Left lung (tissue), 4 donors: ENCODE measurements at regions not wholly inside any gene's neighbourhood (a gene's known extent, or its start where the extent isn't known, plus 50 kb on each side); places are given as distances from the start of the nearest gene placed in this dataset.
"Not testable (repeated sequence)": the region's sequence is repeated elsewhere in the genome, so short reads cannot be mapped to it uniquely, and the experiment has no call there.

Experiments
- ATAC-seq: fragments of 200-7000 bp; cut with Tn5 transposase; one replicate; pipeline ENCODE4 v1.9.1; 2020; ENCODE audit warnings: moderate library complexity
- DNase-seq, 4 donors: peaks; one replicate each; pipeline ENCODE4 v3.0.0-alpha.2; 2013 to 2020
- H3K27ac ChIP-seq, 2 donors: fragments of 200-600 bp; sonication (generic) in 1 of 2; one replicate each; pipeline versions ENCODE4 v1.5.0 to v1.8.0; 2020 to 2021
- H3K27me3 ChIP-seq, 2 donors: fragments of 200-600 bp; sonication (generic) in 1 of 2; one replicate each; pipeline versions ENCODE4 v1.5.0 to v1.8.0; 2020 to 2021
- H3K36me3 ChIP-seq, 2 donors: fragments of 200-600 bp; sonication (generic) in 1 of 2; one replicate each; pipeline versions ENCODE4 v1.5.0 to v1.8.0; 2020 to 2021
- H3K4me1 ChIP-seq, 2 donors: fragments of 200-600 bp; one replicate each; pipeline ENCODE4 v1.8.0; 2021
- H3K4me3 ChIP-seq, 2 donors: fragments of 200-600 bp; sonication (generic) in 1 of 2; one replicate each; pipeline versions ENCODE4 v1.5.0 to v1.8.0; 2020 to 2021; ENCODE audit warnings: mild to moderate bottlenecking in 1 of 2
- H3K9me3 ChIP-seq, 2 donors: fragments of 200-600 bp; sonication (generic) in 1 of 2; one replicate each; pipeline versions ENCODE4 v1.5.0 to v1.8.0; 2020 to 2021
- intact Hi-C, 2 donors: fragments of 100-400 bp; cut with DNase I; formaldehyde crosslinking; loops; one replicate each; pipeline versions ENCODE4 v1.11.2 to v1.14.2; 2022
- TF ChIP-seq, protein P1 (sequence below), 2 donors: fragments of 200-600 bp; sonication (generic) in 1 of 2; IDR thresholded peaks; one replicate each; pipeline versions ENCODE4 v1.5.0 to v1.8.0; 2021; ENCODE audit warnings: antibody characterized with exemption in 2 of 2
- donor health status: DM: no; HTN: yes; CAD: no.
- donor health status: DM: no; HTN: no; CAD: no.

DNA sequence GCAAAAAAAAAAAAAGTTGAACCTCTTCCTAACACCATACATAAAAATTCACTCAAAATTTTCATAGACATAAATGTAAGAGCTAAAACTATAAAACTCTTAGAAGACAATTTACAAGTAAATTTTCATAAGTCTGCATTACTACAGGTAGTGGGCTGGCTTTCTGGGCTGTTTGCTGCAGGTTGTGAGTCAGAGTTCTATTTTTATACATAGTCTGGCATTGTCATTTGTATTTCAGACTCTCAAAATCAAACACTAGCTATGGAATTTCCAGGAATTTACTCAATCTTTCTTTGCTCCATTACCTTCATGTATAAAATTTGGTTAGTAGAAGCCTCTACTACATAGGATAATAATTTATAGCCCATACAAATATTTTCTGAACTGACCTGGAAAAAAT is 227.2 kb downstream of the COX18 start:
- no peaks in the 10 kb centered on the region for H3K36me3 ChIP-seq
- H3K27ac ChIP-seq = no peak overlapping the region
- peak; percentile 71 for ATAC-seq

DNA sequence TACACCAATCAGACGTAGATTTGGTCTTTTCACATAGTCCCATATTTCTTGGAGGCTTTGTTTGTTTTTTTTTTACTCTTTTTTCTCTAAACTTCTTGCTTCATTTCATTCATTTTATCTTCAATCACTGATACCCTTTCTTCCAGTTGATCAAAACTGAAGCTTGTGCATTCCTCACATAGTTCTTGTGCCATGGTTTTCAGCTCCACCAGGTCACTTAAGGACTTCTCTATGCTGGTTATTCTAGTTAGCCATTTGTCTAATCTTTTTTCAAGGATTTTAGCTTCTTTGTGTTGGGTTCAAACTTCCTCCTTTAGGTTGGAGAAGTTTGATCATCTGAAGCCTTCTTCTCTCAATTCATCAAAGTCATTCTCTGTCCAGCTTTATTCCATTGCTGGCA is 229.3 kb downstream of the COX18 start:
- H3K4me1 ChIP-seq, DNase-seq, ATAC-seq, H3K27me3 ChIP-seq, H3K36me3 ChIP-seq, H3K27ac ChIP-seq, H3K9me3 ChIP-seq, intact Hi-C loops, H3K4me3 ChIP-seq: not testable (repeated sequence)

More for the DNA sequence above, 227.2 kb downstream of the COX18 start:
- Histone ChIP-seq H3K4me3 (no peak overlapping the region), H3K9me3 (no peaks in the 10 kb centered on the region), H3K27me3 (no peaks in the 10 kb centered on the region), H3K4me1 (no peaks in the 10 kb centered on the region)
- intact Hi-C loops = no loop called here
- no peak for DNase-seq
- TF ChIP-seq, protein P1, sequence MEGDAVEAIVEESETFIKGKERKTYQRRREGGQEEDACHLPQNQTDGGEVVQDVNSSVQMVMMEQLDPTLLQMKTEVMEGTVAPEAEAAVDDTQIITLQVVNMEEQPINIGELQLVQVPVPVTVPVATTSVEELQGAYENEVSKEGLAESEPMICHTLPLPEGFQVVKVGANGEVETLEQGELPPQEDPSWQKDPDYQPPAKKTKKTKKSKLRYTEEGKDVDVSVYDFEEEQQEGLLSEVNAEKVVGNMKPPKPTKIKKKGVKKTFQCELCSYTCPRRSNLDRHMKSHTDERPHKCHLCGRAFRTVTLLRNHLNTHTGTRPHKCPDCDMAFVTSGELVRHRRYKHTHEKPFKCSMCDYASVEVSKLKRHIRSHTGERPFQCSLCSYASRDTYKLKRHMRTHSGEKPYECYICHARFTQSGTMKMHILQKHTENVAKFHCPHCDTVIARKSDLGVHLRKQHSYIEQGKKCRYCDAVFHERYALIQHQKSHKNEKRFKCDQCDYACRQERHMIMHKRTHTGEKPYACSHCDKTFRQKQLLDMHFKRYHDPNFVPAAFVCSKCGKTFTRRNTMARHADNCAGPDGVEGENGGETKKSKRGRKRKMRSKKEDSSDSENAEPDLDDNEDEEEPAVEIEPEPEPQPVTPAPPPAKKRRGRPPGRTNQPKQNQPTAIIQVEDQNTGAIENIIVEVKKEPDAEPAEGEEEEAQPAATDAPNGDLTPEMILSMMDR (IDR thresholded peaks at IDR 0.05) = no peak

DNA sequence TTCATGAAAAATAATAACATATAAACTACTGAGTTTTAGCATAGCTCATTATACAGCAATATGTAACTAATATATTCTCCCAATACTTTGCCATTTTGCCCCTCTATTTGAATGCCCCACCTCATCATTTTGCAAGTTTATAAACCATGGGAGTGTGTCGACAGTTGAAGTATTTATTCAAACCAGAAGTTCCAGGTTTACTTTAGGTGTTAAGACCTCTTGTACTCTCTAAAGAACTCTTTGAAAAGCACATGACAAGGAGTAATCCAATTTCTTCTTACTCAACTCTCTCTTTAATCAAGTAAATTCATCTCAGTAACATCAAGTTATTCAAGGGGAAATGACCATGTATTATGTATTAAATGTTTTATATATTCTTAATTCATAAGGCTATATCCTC is 240.7 kb downstream of the COX18 start:
- H3K36me3 ChIP-seq = no peaks in the 10 kb centered on the region
- H3K27ac ChIP-seq = peak overlapping the region; percentile 38 to 65
- DNase-seq (peak in 1 of 4 donors; percentile 15), ATAC-seq (peak; percentile 93)
- H3K9me3 ChIP-seq = peaks cover 0 to 21% of the 10 kb centered on the region in 2 donors
- H3K4me1 ChIP-seq = no peaks in the 10 kb centered on the region
- TF ChIP-seq, protein P1 (IDR thresholded peaks at IDR 0.05) = no peak
- no peaks in the 10 kb centered on the region for H3K27me3 ChIP-seq
- H3K4me3 ChIP-seq = no peak overlapping the region
- intact Hi-C loops = no loop called here

DNA sequence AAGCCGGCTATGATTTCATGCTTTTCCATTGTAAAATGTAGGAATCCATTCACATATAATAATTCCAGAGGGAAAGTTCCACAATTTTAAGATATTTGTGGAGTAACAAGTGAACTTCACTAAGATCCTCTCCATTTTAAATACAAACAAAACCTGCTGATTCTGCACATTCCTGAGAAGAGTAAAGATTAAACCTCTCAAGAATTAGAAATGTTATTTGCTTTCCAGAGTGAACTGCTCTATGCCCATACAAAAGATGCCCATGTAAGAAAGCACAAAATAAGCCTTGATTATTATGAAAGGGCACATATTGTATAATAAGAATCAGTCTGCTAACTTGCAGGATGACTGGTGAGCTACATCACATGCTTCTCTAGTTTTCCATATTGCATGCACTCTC is 241.5 kb downstream of the COX18 start:
- Histone ChIP-seq H3K36me3 (no peaks in the 10 kb centered on the region), H3K4me3 (no peak overlapping the region), H3K9me3 (peaks cover 0 to 16% of the 10 kb centered on the region in 2 donors), H3K4me1 (no peaks in the 10 kb centered on the region), H3K27ac (peak overlapping the region; percentile 38 to 65), H3K27me3 (no peaks in the 10 kb centered on the region)
- TF ChIP-seq, protein P1 (IDR thresholded peaks at IDR 0.05) = no peak
- peak; percentile 88 for ATAC-seq
- intact Hi-C loops = no loop called here
- no peak for DNase-seq

DNA sequence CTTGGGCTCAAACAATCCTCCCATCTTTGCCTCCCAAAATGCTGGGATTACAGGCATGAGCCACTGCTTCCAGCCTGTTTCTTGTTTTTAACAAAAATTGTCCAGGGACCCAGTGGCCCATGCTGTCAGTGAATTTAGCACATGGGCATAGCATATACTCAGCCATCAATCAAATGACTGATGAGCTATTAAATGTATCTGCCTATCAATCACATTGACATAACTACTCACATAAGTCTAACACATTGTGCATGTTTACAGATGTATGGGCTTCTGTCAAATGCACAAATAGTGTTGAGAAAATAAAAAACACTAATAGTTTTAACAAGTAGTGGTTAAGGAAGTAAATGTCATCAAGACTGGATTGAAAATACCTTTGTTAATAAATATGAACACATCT is 249.4 kb downstream of the COX18 start:
- H3K9me3 ChIP-seq = no peaks in the 10 kb centered on the region
- no peak overlapping the region for H3K4me3 ChIP-seq
- intact Hi-C loops = no loop called here
- no peak for ATAC-seq
- TF ChIP-seq, protein P1 (IDR thresholded peaks at IDR 0.05) = no peak
- DNase-seq = no peak
- H3K36me3 ChIP-seq = no peaks in the 10 kb centered on the region
- no peaks in the 10 kb centered on the region for H3K4me1 ChIP-seq
- no peaks in the 10 kb centered on the region for H3K27me3 ChIP-seq
- no peak overlapping the region for H3K27ac ChIP-seq

DNA sequence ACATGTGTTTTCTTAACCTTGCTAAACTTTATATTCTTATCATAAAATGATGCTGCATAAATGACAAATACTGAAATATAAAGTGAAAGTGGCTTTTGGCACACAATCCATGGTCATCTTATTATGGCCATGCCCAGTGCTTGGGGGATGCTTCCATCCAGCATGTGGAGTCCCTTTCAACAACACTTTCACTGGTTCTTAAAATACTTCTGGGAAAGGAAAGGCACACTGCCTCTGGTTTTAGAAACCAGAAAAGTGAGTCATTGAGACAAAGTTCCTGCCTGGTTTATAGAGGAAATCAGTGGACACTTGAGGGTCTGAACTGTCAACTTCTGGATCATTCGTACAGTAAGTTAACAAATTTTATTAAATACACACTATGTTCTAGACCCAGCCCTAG is 248.0 kb upstream of the ADAMTS3 start:
- ATAC-seq = peak; percentile 73
- DNase-seq = no peak
- Histone ChIP-seq H3K36me3 (no peaks in the 10 kb centered on the region), H3K4me1 (no peaks in the 10 kb centered on the region), H3K4me3 (no peak overlapping the region), H3K27ac (no peak overlapping the region), H3K27me3 (no peaks in the 10 kb centered on the region), H3K9me3 (no peaks in the 10 kb centered on the region)
- intact Hi-C loops = no loop called here
- TF ChIP-seq, protein P1 (IDR thresholded peaks at IDR 0.05) = no peak
